ENCODE measurements at regions not wholly inside any gene's neighbourhood (a gene's known extent, or its start where the extent isn't known, plus 50 kb on each side); places are given as distances from the start of the nearest gene placed in this dataset.

DNA sequence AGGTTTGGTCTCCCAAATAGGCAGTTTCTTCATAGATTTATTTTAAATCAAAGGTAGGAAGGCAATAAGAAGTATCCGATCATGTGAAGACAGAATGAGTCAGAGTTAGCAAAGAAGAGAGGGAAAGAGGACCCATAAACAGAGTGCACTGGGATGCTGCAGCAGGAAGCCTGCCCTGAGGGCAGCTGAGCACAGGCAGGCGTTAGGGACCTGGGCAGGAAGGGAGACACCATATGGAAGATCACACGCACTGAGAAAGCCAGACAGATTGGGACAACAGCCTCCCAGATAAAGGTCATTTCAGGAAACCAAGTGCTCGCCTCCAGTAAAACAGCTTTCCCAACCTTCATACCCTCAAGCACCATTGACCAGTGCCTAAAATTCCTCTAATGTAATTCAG, 598.0 kb downstream of the EFNB2 start:
- Histone ChIP-seq H3K27me3 (ENCODE audit: control insufficient read depth, insufficient read depth, low read length) (no peaks in the 10 kb centered on the region), H3K36me3 (ENCODE audit: control insufficient read depth, insufficient read depth, low read length) (no peaks in the 10 kb centered on the region), H3K4me3 (ENCODE audit: low read depth, low read length) (no peak overlapping the region)
- peak; percentile 62 for DNase-seq (ENCODE audit: low read depth)
- TF ChIP-seq, protein P1, sequence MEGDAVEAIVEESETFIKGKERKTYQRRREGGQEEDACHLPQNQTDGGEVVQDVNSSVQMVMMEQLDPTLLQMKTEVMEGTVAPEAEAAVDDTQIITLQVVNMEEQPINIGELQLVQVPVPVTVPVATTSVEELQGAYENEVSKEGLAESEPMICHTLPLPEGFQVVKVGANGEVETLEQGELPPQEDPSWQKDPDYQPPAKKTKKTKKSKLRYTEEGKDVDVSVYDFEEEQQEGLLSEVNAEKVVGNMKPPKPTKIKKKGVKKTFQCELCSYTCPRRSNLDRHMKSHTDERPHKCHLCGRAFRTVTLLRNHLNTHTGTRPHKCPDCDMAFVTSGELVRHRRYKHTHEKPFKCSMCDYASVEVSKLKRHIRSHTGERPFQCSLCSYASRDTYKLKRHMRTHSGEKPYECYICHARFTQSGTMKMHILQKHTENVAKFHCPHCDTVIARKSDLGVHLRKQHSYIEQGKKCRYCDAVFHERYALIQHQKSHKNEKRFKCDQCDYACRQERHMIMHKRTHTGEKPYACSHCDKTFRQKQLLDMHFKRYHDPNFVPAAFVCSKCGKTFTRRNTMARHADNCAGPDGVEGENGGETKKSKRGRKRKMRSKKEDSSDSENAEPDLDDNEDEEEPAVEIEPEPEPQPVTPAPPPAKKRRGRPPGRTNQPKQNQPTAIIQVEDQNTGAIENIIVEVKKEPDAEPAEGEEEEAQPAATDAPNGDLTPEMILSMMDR (IDR thresholded peaks at IDR 0.05; ENCODE audit: insufficient read depth, low read depth, low read length), result no peak
- CTCF ChIA-PET, result interaction anchor here (1.0 kb wide), 1 partner anchor 11 kb away, joined by 3 read pairs; no protein-coding TSS in a partner anchor
- POLR2A ChIA-PET, result no interaction called here

DNA sequence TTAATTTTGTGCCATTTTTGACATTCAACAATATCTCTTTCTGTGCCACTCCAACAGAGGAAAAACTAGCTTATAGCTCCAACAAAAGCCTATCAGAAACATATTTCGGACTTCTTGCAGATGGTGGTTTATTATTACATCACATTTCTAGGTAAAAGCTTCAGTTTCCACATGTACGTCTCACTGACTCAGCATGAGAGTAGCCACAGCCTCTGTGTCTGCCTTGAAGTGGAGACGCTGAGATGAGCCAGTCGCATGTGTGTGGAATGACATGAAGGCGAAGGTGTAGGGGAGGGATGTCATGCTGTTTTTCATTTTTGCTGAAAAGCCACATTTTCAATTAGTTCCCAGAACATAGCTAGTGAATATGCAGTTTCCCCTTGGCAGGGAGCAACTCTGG, 598.6 kb downstream of the EFNB2 start:
- DNase-seq (ENCODE audit: low read depth), result no peak

DNA sequence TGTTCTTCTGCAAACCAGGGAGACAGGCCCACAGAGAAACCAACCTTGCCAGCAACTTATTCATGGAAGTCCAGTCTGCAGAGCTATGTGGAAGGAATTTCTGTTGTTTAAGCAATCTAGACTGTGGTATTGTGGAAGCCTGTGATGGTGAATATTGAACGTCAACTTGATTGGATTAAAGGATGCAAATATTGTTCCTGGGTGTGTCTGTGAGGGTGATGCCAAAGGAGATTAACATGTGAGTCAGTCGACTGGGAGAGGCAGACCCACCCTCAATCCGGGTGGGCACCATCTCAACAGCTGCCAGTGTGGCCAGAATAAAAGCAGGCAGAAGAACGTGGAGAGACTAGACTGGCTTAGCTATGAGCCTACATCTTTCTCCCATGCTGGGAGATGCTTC, 606.0 kb downstream of the EFNB2 start:
- CTCF ChIA-PET, result interaction anchor here (1.6 kb wide), 1 partner anchor 9 kb away, joined by 6 read pairs; no protein-coding TSS in a partner anchor
- POLR2A ChIA-PET, result no interaction called here
- DNase-seq (ENCODE audit: low read depth), result no peak
- no peak overlapping the region for H3K4me3 ChIP-seq (ENCODE audit: low read depth, low read length)
- no peaks in the 10 kb centered on the region for H3K36me3 ChIP-seq (ENCODE audit: control insufficient read depth, insufficient read depth, low read length)
- TF ChIP-seq, protein P1 (IDR thresholded peaks at IDR 0.05; ENCODE audit: insufficient read depth, low read depth, low read length), result no peak
- H3K27me3 ChIP-seq (ENCODE audit: control insufficient read depth, insufficient read depth, low read length), result no peaks in the 10 kb centered on the region

More for the DNA sequence above, 598.6 kb downstream of the EFNB2 start:
- H3K4me3 ChIP-seq (ENCODE audit: low read depth, low read length), result no peak overlapping the region
- ChIA-PET CTCF (interaction anchor here (0.6 to 1.0 kb wide), 3 partner anchors 12 to 37 kb away, joined by 3 read pairs; no protein-coding TSS in a partner anchor), POLR2A (no interaction called here)
- TF ChIP-seq, protein P1 (IDR thresholded peaks at IDR 0.05; ENCODE audit: insufficient read depth, low read depth, low read length), result no peak
- H3K36me3 ChIP-seq (ENCODE audit: control insufficient read depth, insufficient read depth, low read length), result no peaks in the 10 kb centered on the region
- no peaks in the 10 kb centered on the region for H3K27me3 ChIP-seq (ENCODE audit: control insufficient read depth, insufficient read depth, low read length)

DNA sequence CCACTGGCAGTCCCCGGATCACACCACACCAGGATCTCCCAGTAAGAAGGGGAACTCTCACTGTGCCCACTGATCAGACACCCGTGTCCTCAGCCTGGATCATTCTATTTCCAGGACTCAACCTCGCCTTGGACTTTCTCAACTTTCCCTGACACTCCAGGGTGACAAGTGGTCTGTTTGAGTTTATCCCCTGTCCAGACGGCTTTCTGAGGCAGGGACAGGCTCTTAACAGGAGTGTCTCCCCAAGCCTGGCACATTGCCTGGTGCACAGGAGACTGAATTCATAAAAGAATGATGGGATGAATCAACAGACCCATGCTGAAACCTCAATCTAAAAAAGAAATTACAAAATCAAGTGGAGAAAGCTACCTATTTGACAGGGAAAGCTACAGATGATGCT, 606.6 kb downstream of the EFNB2 start:
- Histone ChIP-seq H3K27me3 (ENCODE audit: control insufficient read depth, insufficient read depth, low read length) (no peaks in the 10 kb centered on the region), H3K4me3 (ENCODE audit: low read depth, low read length) (no peak overlapping the region), H3K36me3 (ENCODE audit: control insufficient read depth, insufficient read depth, low read length) (no peaks in the 10 kb centered on the region)
- DNase-seq (ENCODE audit: low read depth), result no peak
- CTCF ChIA-PET, result interaction anchor here (1.6 kb wide), 1 partner anchor 8 kb away, joined by 6 read pairs; no protein-coding TSS in a partner anchor
- TF ChIP-seq, protein P1 (IDR thresholded peaks at IDR 0.05; ENCODE audit: insufficient read depth, low read depth, low read length), result no peak
- POLR2A ChIA-PET, result no interaction called here

DNA sequence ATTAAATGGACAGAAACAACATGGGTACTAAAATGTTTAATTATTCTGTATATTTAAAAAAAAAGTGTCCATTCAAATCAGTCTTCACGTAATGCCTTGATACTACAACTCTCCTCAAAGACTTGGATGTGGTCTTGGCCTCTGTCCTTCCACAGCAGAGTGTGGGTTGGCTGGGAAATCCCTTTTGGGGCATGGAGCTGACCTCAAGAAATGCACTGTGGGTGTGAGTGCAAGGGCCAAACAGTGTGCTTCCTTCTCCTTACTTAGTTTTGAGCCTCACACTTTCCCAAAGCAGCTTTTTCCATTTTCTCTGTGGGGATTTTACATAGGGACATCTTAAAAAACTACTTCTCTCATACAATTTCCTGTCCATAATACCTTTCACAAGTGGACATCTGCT, 607.4 kb downstream of the EFNB2 start:
- TF ChIP-seq, protein P1 (IDR thresholded peaks at IDR 0.05; ENCODE audit: insufficient read depth, low read depth, low read length), result no peak
- CTCF ChIA-PET, result interaction anchor here (0.6 to 0.8 kb wide), 2 partner anchors 26 to 43 kb away, joined by 3 to 4 read pairs; no protein-coding TSS in a partner anchor
- H3K4me3 ChIP-seq (ENCODE audit: low read depth, low read length), result no peak overlapping the region
- DNase-seq (ENCODE audit: low read depth), result no peak
- no peaks in the 10 kb centered on the region for H3K27me3 ChIP-seq (ENCODE audit: control insufficient read depth, insufficient read depth, low read length)
- no peaks in the 10 kb centered on the region for H3K36me3 ChIP-seq (ENCODE audit: control insufficient read depth, insufficient read depth, low read length)
- POLR2A ChIA-PET, result interaction anchor here (0.6 kb wide), 1 partner anchor 15 kb away, joined by 3 read pairs; no protein-coding TSS in a partner anchor

Data from BJ (cell line).